GM19463 (cell line): ENCODE measurements at regions not wholly inside any gene's neighbourhood (a gene's known extent, or its start where the extent isn't known, plus 50 kb on each side); places are given as distances from the start of the nearest gene placed in this dataset.
"Not testable (repeated sequence)": the region's sequence is repeated elsewhere in the genome, so short reads cannot be mapped to it uniquely, and the experiment has no call there.

Experiments used
- ATAC-seq: cut with Tn5 transposase; IDR thresholded peaks from one replicate; pipeline ENCODE4 v1.9.1; 2021; ENCODE audit warnings: mild to moderate bottlenecking, moderate library complexity; ENCODE audit not compliant: unreplicated experiment

GRCh38 chr19:29154163-29154562 lies 58.8 kb downstream of the UQCRFS1 start:
- ATAC-seq: no peak

DNA sequence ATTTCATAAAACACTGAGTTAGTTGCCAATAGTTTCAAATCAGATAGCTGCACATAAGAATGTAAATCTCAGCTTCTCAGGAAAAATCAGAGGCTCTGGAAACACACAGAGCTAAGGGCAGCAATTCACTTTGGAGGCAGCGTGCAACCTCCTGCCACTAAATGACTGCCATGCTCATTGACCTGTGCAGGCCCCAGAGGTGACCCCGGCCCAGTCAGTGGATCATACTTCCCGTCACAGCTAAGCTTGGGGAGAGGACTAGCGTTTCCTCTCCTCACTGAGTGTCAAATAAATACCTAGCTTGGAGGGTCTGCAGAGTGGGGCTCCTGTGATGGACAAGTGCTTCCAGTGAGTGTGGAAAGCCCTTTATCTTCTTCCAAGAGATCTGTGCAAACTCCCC lies 67.2 kb downstream of the UQCRFS1 start:
- no peak for ATAC-seq

- no peak for ATAC-seq
Observed at GRCh38 chr19:29143183-29143582, 69.8 kb downstream of the UQCRFS1 start.

GRCh38 chr19:29139227-29139626 lies 73.7 kb downstream of the UQCRFS1 start:
- ATAC-seq: no peak

DNA sequence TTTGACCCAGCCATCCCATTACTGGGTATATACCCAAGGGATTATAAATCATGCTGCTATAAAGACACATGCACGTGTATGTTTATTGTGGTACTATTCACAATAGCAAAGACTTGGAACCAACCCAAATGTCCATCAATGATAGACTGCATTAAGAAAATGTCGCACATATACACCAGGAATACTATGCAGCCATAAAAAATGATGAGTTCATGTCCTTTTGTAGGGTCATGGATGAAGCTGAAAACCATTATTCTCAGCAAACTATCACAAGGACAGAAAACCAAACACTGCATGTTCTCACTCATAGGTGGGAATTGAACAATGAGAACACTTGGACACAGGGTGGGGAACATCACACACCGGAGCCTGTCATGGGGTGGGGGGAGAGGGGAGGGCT lies 74.7 kb downstream of the UQCRFS1 start:
- ATAC-seq: not testable (repeated sequence)

DNA sequence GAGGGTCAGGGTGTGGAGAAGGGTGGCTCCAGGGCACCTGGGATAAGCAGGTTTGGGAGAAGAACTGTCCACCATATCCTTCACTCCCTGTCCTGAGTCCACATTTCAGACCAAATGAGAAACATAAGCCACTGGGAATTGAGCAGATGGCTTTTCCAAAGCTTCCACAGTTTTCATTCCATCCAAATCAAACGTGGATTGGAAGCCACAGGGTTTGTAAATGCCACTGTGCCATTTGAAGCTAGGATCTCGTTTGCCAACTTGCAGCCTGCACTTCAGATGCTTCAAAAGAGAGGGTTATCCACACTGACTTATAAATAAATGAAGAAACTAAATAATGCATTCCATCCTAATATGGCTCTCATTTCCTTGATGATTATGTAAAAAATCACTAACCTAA lies 81.5 kb downstream of the UQCRFS1 start:
- ATAC-seq: no peak

GRCh38 chr19:29129148-29129547 lies 83.8 kb downstream of the UQCRFS1 start:
- no peak for ATAC-seq

- ATAC-seq: no peak
Observed at GRCh38 chr19:29128203-29128602, 84.7 kb downstream of the UQCRFS1 start.

DNA sequence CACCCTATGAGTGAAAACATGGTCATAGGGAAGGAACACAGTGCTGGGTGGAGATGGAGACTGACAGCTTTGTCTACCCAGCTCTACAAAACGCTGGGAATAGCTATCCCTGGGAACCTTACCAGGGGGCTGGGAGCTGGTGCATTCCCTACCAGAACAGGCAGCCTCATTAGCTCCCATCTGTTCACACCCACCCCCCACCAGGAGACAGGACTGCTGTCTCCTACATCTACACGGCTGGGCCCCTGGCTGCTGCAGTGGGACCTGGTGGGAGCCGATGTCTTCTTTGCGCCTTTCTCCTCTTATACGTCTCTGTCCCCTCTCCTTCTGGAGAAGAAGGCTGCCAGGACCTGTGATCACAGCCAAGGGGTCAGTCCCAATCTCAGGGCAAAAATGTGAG lies 90.8 kb downstream of the UQCRFS1 start:
- ATAC-seq: no peak

GRCh38 chr19:29121684-29122083 lies 91.3 kb downstream of the UQCRFS1 start:
- no peak for ATAC-seq

GRCh38 chr19:29120466-29120865 lies 92.5 kb downstream of the UQCRFS1 start:
- no peak for ATAC-seq

DNA sequence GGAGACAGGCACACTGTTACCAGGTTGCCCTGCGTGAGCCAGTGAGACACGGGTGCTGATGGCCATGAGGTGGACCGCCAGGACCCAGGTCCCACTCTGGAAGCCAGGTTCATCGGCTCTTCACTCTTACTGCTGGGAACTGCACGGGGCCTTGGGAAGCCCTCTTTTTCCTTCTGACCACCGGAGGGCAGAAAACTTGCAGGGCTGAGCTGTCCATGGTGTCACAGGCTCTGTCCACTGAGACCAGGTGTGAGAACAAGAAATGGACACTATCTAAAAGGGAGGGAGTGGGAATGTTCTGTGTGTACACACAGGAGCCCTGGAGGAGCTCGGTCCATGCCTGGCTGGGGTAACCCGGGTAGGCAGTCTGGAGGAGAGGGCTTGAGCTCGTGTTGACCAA lies 93.4 kb downstream of the UQCRFS1 start:
- no peak for ATAC-seq

- no peak for ATAC-seq
Observed at GRCh38 chr19:29118389-29118788, 94.6 kb downstream of the UQCRFS1 start.

DNA sequence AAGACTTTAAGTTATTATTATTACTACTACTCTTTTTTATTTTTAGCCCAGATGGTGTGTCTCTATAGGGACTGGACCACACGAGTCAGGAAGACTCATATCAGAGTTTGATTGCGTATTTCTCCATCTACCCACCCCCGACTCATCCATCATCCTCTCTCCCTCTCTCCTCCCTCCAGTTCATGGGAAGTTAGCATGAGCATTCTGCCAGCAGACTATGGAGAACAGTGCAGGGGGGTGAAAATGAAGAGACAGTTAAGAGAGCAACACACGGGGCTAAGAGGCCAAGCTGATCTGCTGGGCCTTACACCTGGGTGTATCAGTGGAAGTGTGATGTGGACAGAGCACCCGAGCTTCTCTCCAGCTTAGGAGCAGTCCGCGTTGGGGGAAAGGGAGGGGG lies 95.0 kb downstream of the UQCRFS1 start:
- ATAC-seq: no peak

GRCh38 chr19:29115181-29115580 lies 97.8 kb downstream of the UQCRFS1 start:
- no peak for ATAC-seq

GRCh38 chr19:29113838-29114237 lies 99.1 kb downstream of the UQCRFS1 start:
- no peak for ATAC-seq

- no peak for ATAC-seq
Observed at GRCh38 chr19:29111576-29111975, 101.4 kb downstream of the UQCRFS1 start.

GRCh38 chr19:29107831-29108230 lies 105.1 kb downstream of the UQCRFS1 start:
- no peak for ATAC-seq

DNA sequence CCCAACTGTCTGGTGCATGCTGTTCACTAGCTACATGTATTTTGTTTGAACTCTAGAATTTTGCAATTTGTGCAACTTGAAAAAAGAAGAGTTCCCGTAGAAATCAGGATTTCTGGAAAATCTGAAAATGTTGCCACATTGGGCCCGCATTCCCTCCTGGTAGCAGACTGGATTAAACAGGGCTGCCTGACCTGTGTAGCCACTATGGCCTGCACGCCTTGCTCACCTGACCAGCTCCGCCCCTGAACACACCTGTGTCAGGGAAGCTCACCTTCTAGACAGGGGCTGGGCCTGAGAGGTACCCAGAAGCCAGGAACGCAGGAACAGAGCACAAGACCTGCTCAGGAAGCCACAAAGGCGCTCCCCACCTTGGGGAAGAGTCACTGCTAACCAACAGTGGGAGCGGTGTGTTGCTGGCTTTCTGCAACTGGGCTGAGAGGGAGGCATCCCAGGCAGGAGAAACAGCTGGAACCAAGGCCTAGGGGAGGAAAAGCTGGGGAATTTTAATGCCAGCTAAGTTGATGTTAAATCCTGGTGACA lies 106.5 kb downstream of the UQCRFS1 start:
- ATAC-seq: no peak

DNA sequence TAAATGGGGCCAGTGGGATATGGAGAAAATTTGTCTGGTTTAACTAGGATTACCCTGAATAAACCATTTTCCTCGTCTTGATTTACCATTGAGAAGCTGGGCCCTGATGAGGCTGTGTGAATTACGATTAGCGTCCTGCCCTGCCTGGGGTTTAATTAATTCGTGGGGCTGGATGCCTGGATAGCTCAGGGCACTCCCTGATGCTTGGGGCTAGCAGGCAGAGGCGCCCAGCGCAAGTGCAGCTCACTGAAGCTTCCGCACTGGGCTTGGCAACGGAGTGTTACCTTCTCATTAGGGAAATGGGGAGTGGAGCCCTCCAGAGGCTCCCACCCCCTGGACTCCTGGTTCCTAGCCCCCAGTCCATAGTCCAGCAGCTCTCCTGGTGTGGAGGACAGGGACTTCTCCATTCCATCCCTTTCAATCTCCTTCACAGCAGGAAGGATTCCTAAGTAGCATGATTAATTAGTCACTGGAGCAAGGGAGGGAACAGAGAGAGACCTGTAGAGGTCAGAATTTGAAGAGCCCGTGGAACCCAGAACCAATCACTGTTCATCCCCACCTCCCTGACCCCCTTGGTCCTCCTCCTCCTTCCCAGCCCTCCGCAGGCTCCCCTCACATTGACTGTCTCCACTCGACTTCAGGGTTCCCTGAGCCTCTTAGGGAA lies 107.2 kb downstream of the UQCRFS1 start:
- no peak for ATAC-seq

DNA sequence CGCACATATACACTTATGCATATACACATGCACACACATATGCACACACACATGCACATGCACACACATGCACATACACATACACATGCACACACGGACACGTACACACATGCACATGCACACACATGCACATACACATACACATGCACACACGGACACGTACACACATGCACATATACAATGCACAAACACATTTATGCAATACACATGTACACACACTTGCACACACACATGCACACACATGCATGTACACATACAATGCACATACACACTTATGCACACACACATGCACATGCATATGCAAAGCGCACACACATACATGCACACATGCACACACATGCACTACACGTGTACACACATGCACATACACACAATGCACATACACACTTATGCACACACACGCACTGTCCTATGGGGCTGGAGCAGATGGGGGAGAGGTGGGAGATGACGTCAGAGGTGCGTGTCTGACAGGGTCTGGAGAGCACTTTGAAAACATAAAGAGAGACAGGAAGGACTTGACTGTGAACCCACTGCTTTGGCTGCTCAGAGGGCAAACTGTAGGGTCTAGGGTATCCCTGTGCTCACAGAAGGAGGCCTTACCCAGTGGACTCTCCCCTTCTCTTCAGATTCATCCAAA lies 108.2 kb downstream of the UQCRFS1 start:
- ATAC-seq: no peak

DNA sequence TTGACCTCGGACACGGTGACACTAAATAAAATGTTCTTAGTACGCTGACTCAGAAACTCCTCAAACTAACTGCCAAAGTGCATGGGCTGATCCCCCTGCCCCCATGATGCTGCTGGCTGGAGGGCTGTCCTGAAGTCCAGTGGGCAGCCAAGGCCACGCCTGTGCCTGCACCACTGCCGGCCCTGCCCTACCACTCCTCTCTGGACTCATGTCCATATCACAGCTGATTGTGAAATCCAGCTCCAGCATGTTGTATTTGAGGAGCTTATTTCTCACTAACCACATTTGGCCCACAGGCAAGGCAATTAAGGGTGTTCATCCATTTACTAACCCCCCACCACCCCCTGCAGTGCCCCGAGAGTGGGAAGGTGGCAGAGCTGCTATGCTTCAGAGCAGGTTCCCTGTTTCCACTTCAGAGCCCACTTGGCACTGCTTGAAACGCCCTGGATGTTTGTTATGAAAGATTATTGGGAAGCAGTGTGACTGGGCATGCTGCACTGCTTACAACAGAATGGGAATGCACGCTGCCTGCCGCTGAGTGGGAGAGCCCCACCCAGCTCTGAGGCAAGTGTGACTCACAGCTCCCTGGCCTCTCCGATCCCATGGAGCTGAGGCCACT lies 114.0 kb downstream of the UQCRFS1 start:
- no peak for ATAC-seq
